ENCODE measurements at regions not wholly inside any gene's neighbourhood (a gene's known extent, or its start where the extent isn't known, plus 50 kb on each side); places are given as distances from the start of the nearest gene placed in this dataset.

- DNase-seq (ENCODE audit: low read depth, low spot score) (peak; percentile 46), FAIRE-seq (peak; percentile 78)
- peaks cover 44% of the 10 kb centered on the region for H3K4me1 ChIP-seq (ENCODE audit: control insufficient read depth, extremely low read depth, insufficient read depth, low read length)
- no peaks in the 10 kb centered on the region for H4K20me1 ChIP-seq (ENCODE audit: control insufficient read depth, extremely low read depth, insufficient read depth, low read length)
- peak overlapping the region; percentile 80 for H3K9ac ChIP-seq (ENCODE audit: control insufficient read depth, extremely low read depth, insufficient read depth, low read length)
- peak overlapping the region; percentile 98 for H3K27ac ChIP-seq (ENCODE audit: control insufficient read depth, insufficient read depth, low read length)
- H3K36me3 ChIP-seq (ENCODE audit: control insufficient read depth in 2 of 2, extremely low read depth in 1 of 2, insufficient read depth in 2 of 2, low read length in 2 of 2), result no peaks in the 10 kb centered on the region
- peak overlapping the region; percentile 88 for H3K4me2 ChIP-seq (ENCODE audit: control insufficient read depth, extremely low read depth, insufficient read depth, low read depth, low read length)
- dilution Hi-C loops (cut with MboI; ENCODE audit: extremely low pct_ligation_motif_present, low sequenced_read_pairs), result no loop called here
- H3K27me3 ChIP-seq (ENCODE audit: control insufficient read depth, extremely low read depth, insufficient read depth, low read length), result no peaks in the 10 kb centered on the region
- H2AFZ ChIP-seq (ENCODE audit: control insufficient read depth, low read length), result peak overlapping the region; percentile 79
- TF ChIP-seq CTCF (optimal IDR thresholded peaks at IDR 0.05 in 1 of 3, IDR thresholded peaks at IDR 0.05 in 1 of 3, conservative IDR thresholded peaks at IDR 0.05 in 1 of 3; ENCODE audit: extremely low read depth in 1 of 3, insufficient read depth in 2 of 3, low read length in 3 of 3) (no peak), EZH2 (IDR thresholded peaks at IDR 0.05; ENCODE audit: low read length) (no peak)
- no peaks in the 10 kb centered on the region for H3K9me1 ChIP-seq (ENCODE audit: control insufficient read depth, extremely low read depth, insufficient read depth, low read length)
- H3K4me3 ChIP-seq (ENCODE audit: control insufficient read depth in 2 of 3, extremely low read depth in 1 of 3, insufficient read depth in 2 of 3, low read depth in 1 of 3, low read length in 3 of 3), result peak overlapping the region; percentile 17 to 65 (median 57)
- no peaks in the 10 kb centered on the region for H3K9me3 ChIP-seq (ENCODE audit: control insufficient read depth, low read depth, low read length)
- no peaks in the 10 kb centered on the region for H3K79me2 ChIP-seq (ENCODE audit: control insufficient read depth, insufficient read depth, low read length)
Observed at GRCh38 chr4:13706120-13706519, 78.6 kb upstream of the BOD1L1 start.

- H3K9ac ChIP-seq (ENCODE audit: control insufficient read depth, extremely low read depth, insufficient read depth, low read length), result peak overlapping the region; percentile 80
- peaks cover 38% of the 10 kb centered on the region for H3K4me1 ChIP-seq (ENCODE audit: control insufficient read depth, extremely low read depth, insufficient read depth, low read length)
- dilution Hi-C loops (cut with MboI; ENCODE audit: extremely low pct_ligation_motif_present, low sequenced_read_pairs), result no loop called here
- no peaks in the 10 kb centered on the region for H3K9me1 ChIP-seq (ENCODE audit: control insufficient read depth, extremely low read depth, insufficient read depth, low read length)
- no peaks in the 10 kb centered on the region for H3K79me2 ChIP-seq (ENCODE audit: control insufficient read depth, insufficient read depth, low read length)
- no peak for DNase-seq (ENCODE audit: low read depth, low spot score)
- TF ChIP-seq EZH2 (IDR thresholded peaks at IDR 0.05; ENCODE audit: low read length) (no peak), CTCF (optimal IDR thresholded peaks at IDR 0.05 in 1 of 3, IDR thresholded peaks at IDR 0.05 in 1 of 3, conservative IDR thresholded peaks at IDR 0.05 in 1 of 3; ENCODE audit: extremely low read depth in 1 of 3, insufficient read depth in 2 of 3, low read length in 3 of 3) (no peak)
- H3K4me3 ChIP-seq (ENCODE audit: control insufficient read depth in 2 of 3, extremely low read depth in 1 of 3, insufficient read depth in 2 of 3, low read depth in 1 of 3, low read length in 3 of 3), result no peak overlapping the region
- H3K36me3 ChIP-seq (ENCODE audit: control insufficient read depth in 2 of 2, extremely low read depth in 1 of 2, insufficient read depth in 2 of 2, low read length in 2 of 2), result no peaks in the 10 kb centered on the region
- peak overlapping the region; percentile 88 for H3K4me2 ChIP-seq (ENCODE audit: control insufficient read depth, extremely low read depth, insufficient read depth, low read depth, low read length)
- H3K27me3 ChIP-seq (ENCODE audit: control insufficient read depth, extremely low read depth, insufficient read depth, low read length), result no peaks in the 10 kb centered on the region
- H2AFZ ChIP-seq (ENCODE audit: control insufficient read depth, low read length), result peak overlapping the region; percentile 3
- H3K27ac ChIP-seq (ENCODE audit: control insufficient read depth, insufficient read depth, low read length), result peak overlapping the region; percentile 98
- H3K9me3 ChIP-seq (ENCODE audit: control insufficient read depth, low read depth, low read length), result no peaks in the 10 kb centered on the region
- peak; percentile 29 for FAIRE-seq
- no peaks in the 10 kb centered on the region for H4K20me1 ChIP-seq (ENCODE audit: control insufficient read depth, extremely low read depth, insufficient read depth, low read length)
Observed at GRCh38 chr4:13706716-13707115, 79.2 kb upstream of the BOD1L1 start.
